ENCODE measurements at regions not wholly inside any gene's neighbourhood (a gene's known extent, or its start where the extent isn't known, plus 50 kb on each side); places are given as distances from the start of the nearest gene placed in this dataset.

DNA sequence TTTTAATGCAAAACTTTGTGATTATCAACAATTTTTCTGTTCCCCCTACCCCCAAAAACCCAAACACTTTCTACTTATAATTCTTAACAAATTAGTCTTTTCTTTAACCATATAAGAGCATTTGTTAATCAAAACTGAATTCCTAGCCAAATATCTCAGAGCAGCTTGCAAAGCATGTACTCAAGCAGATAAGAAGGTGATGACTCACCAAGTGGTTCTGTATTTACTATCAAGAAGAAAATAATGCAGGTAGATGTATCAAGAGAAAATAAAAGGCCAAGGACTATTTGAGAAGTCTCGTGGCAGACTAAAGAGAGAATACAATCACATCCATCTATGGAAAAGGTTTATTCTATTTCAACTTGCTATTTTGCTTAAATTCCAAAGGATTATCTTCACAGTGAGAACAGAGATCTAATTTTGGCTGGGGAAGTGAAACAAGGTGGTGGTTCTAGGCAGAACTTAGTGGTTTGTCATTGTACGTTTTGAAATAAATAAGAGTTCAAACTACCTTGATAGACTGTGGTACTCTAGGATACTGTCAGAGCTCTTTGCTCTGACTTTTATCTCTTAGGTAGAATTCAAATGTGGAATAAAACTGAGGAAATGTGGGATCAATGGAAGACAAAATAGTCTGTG, 94.7 kb upstream of the NRIP1 start (continued):
- no peak for TF ChIP-seq ZNF571 (tag by site-specific recombination; IDR thresholded peaks at IDR 0.05)
- TF ChIP-seq ZNF2 (tag by site-specific recombination; IDR thresholded peaks at IDR 0.05) = no peak
- TF ChIP-seq ZNF155 (tag by site-specific recombination; IDR thresholded peaks at IDR 0.05) = no peak

DNA sequence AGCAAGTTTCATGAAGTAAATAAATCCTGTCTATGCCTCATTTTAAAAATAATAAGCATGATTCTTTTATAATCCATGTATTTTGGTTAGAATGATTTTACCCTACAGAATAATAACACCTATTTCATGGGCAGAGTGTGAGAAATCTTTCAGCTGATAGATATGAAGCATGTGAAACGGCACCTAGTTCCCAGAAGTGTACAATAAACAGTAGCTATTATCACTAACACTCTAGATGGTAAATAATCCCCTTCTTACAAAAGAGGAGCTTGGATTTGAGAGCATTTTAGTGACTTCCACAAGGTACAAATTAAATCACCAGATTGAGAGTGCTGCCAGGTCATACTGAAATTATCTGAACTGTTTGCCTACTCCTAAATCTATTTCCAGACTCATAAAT, 95.3 kb upstream of the NRIP1 start:
- ChIA-PET POLR2A (no interaction called here), CTCF (interaction anchor here (1.2 kb wide), 1 partner anchor 323 kb away, joined by 3 read pairs; no protein-coding TSS in a partner anchor)

DNA sequence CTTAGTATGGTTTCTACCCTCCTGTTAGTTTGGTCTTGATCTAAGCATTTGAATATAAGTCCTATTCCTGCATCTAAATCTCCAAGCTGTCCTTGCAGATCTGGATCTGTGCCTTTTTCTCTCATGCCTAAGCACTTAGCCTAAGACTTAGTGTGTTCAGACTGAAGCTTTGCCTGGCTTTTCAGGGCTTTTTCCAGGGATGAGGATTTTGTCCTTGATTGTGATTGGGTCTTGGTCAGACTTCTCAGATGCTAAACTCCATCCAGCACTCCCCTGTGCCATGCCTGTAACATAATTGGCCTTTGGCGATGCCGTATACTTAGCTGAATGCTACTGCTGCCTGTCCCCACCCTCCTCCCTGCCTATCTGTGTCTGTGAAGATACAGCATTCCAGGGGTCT, 98.1 kb upstream of the NRIP1 start:
- ChIA-PET CTCF (interaction anchor here (0.7 kb wide), 1 partner anchor 117 kb away, joined by 4 read pairs; no protein-coding TSS in a partner anchor), POLR2A (no interaction called here)
- no peak overlapping the region for H3K4me3 ChIP-seq (ENCODE audit: low read depth, low read length)
- TF ChIP-seq ZNF777 (tag by site-specific recombination; IDR thresholded peaks at IDR 0.05; ENCODE audit: borderline replicate concordance) = no peak
- TF ChIP-seq ZNF600 (tag by site-specific recombination; IDR thresholded peaks at IDR 0.05) = no peak
- no peak for TF ChIP-seq ZNF501 (tag by site-specific recombination; IDR thresholded peaks at IDR 0.05)
- TF ChIP-seq MYNN (tag by site-specific recombination; IDR thresholded peaks at IDR 0.05; ENCODE audit: borderline replicate concordance) = no peak
- TF ChIP-seq ZNF19 (tag by site-specific recombination; IDR thresholded peaks at IDR 0.05; ENCODE audit: low read depth) = no peak
- no peak for TF ChIP-seq ZNF138 (tag by site-specific recombination; IDR thresholded peaks at IDR 0.05; ENCODE audit: borderline replicate concordance)
- no peak for TF ChIP-seq SETDB1 (IDR thresholded peaks at IDR 0.05; ENCODE audit: insufficient read length, low read length)
- TF ChIP-seq, protein P1, sequence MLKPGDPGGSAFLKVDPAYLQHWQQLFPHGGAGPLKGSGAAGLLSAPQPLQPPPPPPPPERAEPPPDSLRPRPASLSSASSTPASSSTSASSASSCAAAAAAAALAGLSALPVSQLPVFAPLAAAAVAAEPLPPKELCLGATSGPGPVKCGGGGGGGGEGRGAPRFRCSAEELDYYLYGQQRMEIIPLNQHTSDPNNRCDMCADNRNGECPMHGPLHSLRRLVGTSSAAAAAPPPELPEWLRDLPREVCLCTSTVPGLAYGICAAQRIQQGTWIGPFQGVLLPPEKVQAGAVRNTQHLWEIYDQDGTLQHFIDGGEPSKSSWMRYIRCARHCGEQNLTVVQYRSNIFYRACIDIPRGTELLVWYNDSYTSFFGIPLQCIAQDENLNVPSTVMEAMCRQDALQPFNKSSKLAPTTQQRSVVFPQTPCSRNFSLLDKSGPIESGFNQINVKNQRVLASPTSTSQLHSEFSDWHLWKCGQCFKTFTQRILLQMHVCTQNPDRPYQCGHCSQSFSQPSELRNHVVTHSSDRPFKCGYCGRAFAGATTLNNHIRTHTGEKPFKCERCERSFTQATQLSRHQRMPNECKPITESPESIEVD (tag by site-specific recombination; IDR thresholded peaks at IDR 0.05) = no peak
- TF ChIP-seq, protein P2, sequence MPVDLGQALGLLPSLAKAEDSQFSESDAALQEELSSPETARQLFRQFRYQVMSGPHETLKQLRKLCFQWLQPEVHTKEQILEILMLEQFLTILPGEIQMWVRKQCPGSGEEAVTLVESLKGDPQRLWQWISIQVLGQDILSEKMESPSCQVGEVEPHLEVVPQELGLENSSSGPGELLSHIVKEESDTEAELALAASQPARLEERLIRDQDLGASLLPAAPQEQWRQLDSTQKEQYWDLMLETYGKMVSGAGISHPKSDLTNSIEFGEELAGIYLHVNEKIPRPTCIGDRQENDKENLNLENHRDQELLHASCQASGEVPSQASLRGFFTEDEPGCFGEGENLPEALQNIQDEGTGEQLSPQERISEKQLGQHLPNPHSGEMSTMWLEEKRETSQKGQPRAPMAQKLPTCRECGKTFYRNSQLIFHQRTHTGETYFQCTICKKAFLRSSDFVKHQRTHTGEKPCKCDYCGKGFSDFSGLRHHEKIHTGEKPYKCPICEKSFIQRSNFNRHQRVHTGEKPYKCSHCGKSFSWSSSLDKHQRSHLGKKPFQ (tag by site-specific recombination; IDR thresholded peaks at IDR 0.05) = no peak
- TF ChIP-seq ZNF785 (tag by site-specific recombination; IDR thresholded peaks at IDR 0.05) = no peak
- no peak for TF ChIP-seq ZNF544 (tag by site-specific recombination; IDR thresholded peaks at IDR 0.05)
- TF ChIP-seq ZNF10 (tag by site-specific recombination; IDR thresholded peaks at IDR 0.05) = no peak
- TF ChIP-seq GLIS2 (tag by site-specific recombination; IDR thresholded peaks at IDR 0.05) = no peak
- no peak for TF ChIP-seq ZFP41 (tag by site-specific recombination; IDR thresholded peaks at IDR 0.05; ENCODE audit: borderline replicate concordance)
- no peak for TF ChIP-seq ZNF585B (tag by site-specific recombination; IDR thresholded peaks at IDR 0.05)
- no peak for TF ChIP-seq ZNF223 (tag by site-specific recombination; IDR thresholded peaks at IDR 0.05)
- TF ChIP-seq ZFP3 (tag by site-specific recombination; IDR thresholded peaks at IDR 0.05; ENCODE audit: low read depth) = no peak

More for the DNA sequence above, 95.3 kb upstream of the NRIP1 start:
- no peak overlapping the region for H3K27ac ChIP-seq (ENCODE audit: extremely low read depth, low read depth, low read length)
- no peaks in the 10 kb centered on the region for H3K36me3 ChIP-seq (ENCODE audit: control insufficient read depth in 2 of 2, insufficient read depth in 1 of 2, low read length in 2 of 2)
- H3K9me3 ChIP-seq (ENCODE audit: control insufficient read depth, insufficient read depth, low read depth, low read length) = no peaks in the 10 kb centered on the region
- TF ChIP-seq TCF7L2 (IDR thresholded peaks at IDR 0.05; ENCODE audit: borderline replicate concordance, low read depth, low read length) (no peak), ZNF335 (tag by site-specific recombination; conservative IDR thresholded peaks at IDR 0.05) (no peak), GLI4 (tag by site-specific recombination; IDR thresholded peaks at IDR 0.05) (no peak), SP2 (tag by site-specific recombination; IDR thresholded peaks at IDR 0.05) (no peak), ZNF404 (tag by site-specific recombination; IDR thresholded peaks at IDR 0.05) (no peak), ZIC2 (tag by site-specific recombination; IDR thresholded peaks at IDR 0.05) (no peak), ZNF433 (tag by site-specific recombination; IDR thresholded peaks at IDR 0.05; ENCODE audit: low read depth) (no peak), ZNF155 (tag by site-specific recombination; IDR thresholded peaks at IDR 0.05) (no peak), WT1 (tag by site-specific recombination; IDR thresholded peaks at IDR 0.05) (no peak), ZNF350 (tag by site-specific recombination; IDR thresholded peaks at IDR 0.05) (no peak), ZNF521 (tag by site-specific recombination; IDR thresholded peaks at IDR 0.05) (no peak)
- TF ChIP-seq, protein P3, sequence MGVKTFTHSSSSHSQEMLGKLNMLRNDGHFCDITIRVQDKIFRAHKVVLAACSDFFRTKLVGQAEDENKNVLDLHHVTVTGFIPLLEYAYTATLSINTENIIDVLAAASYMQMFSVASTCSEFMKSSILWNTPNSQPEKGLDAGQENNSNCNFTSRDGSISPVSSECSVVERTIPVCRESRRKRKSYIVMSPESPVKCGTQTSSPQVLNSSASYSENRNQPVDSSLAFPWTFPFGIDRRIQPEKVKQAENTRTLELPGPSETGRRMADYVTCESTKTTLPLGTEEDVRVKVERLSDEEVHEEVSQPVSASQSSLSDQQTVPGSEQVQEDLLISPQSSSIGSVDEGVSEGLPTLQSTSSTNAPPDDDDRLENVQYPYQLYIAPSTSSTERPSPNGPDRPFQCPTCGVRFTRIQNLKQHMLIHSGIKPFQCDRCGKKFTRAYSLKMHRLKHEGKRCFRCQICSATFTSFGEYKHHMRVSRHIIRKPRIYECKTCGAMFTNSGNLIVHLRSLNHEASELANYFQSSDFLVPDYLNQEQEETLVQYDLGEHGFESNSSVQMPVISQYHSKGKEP (tag by site-specific recombination; IDR thresholded peaks at IDR 0.05) = no peak
- TF ChIP-seq, protein P4, sequence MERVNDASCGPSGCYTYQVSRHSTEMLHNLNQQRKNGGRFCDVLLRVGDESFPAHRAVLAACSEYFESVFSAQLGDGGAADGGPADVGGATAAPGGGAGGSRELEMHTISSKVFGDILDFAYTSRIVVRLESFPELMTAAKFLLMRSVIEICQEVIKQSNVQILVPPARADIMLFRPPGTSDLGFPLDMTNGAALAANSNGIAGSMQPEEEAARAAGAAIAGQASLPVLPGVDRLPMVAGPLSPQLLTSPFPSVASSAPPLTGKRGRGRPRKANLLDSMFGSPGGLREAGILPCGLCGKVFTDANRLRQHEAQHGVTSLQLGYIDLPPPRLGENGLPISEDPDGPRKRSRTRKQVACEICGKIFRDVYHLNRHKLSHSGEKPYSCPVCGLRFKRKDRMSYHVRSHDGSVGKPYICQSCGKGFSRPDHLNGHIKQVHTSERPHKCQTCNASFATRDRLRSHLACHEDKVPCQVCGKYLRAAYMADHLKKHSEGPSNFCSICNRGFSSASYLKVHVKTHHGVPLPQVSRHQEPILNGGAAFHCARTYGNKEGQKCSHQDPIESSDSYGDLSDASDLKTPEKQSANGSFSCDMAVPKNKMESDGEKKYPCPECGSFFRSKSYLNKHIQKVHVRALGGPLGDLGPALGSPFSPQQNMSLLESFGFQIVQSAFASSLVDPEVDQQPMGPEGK (tag by site-specific recombination; IDR thresholded peaks at IDR 0.05) = no peak
- H3K4me3 ChIP-seq (ENCODE audit: low read depth, low read length) = no peak overlapping the region
- H3K4me1 ChIP-seq (ENCODE audit: control insufficient read depth, insufficient read depth, low read length) = no peaks in the 10 kb centered on the region

More for the DNA sequence above, 98.1 kb upstream of the NRIP1 start:
- Histone ChIP-seq H3K9me3 (ENCODE audit: control insufficient read depth, insufficient read depth, low read depth, low read length) (no peaks in the 10 kb centered on the region), H3K36me3 (ENCODE audit: control insufficient read depth in 2 of 2, insufficient read depth in 1 of 2, low read length in 2 of 2) (no peaks in the 10 kb centered on the region), H3K4me1 (ENCODE audit: control insufficient read depth, insufficient read depth, low read length) (no peaks in the 10 kb centered on the region), H3K27ac (ENCODE audit: extremely low read depth, low read depth, low read length) (no peak overlapping the region)

Data from HEK293 (cell line).